ENCODE measurements at regions not wholly inside any gene's neighbourhood (a gene's known extent, or its start where the extent isn't known, plus 50 kb on each side); places are given as distances from the start of the nearest gene placed in this dataset.

DNA sequence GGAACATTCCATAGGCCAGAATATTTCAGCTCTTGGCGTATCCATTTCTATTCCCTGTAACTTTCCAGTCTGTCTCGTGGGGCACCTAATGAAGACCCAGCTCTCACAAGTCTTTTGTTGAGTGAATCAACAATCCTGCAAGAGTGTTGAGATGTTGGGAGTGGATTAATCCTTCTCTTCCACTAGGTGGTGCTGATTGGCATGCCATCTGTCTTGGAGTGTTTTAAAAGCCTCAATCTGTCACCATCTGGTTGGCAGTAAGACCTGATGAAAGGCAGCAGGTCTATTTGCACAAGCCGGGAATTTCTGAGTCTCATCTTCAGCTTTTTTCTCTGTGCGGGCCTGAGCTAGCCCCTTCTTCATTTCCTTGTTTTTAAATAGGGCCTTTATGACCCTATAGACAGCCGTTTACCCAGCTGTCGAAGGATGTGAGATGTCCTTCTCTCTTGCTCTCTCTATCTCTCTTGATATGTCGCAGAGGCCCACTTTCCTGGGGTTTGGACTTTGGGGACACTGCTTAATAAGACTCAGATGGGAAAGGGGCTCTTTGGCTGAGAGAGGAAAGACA, 180.5 kb downstream of the ZNF365 start:
- peak; percentile 74 for DNase-seq

DNA sequence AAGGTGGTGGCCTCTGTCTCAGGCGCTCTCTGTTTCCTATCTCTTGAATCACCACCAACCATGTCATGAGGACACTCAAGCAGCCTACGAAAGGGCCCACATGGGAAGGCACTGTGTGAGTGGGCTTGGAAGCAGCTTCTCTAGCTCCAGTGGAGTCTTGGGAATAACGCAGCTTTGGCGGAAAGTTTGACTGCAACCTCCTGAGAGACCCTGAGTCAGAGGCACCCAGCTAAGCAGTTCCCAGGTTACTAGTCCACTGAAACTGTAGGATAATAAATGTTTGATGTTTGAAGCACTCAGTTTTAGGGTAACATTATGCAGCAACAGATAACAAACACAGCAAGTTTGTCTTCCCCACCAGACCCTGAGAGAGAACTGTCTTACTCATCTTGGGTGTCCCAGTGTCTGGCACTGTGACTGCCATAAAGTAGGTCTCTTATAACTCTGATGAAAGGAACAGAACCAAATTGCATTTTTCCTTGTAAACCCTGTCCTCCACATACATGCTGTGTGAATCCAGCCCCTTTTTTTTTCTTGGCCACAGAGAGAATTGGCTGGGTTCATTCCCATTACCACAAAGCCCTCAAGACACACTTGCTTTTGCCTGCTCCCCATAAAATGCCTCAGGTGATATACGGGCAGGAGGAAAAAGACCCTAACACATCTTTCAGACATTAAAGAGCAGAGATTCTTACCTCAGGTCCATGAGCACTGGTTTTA, 185.5 kb downstream of the ZNF365 start:
- DNase-seq: no peak

DNA sequence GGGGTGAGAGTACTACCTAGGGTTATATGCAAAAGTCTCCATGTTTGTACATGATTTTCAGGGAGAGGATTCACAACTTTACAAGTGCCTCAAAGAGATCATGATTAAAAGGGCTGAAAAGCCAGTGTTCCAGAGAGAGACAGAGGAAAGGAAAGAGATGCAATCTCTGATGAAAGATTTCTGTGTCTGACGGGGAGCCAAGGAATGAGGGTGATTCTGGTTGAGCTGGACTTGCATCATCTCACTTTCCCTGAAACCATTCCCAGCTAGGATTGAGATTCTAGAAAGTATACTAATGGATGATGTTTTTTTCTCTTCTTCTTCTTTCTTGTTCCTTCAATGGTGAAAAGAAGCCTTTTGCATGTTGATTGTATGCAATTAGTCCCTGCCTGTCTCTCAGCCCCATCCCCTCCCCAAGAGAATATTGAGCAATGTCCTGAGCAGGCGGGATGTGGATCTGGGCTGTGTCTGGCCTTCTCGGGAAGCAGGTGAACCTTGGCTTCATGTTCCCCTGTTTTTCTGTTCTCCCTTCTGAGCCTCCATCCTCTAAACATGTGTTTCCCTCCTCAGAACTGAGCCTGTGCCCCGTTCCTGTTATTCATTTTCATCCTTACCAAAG, 186.1 kb downstream of the ZNF365 start:
- no peak for DNase-seq

DNA sequence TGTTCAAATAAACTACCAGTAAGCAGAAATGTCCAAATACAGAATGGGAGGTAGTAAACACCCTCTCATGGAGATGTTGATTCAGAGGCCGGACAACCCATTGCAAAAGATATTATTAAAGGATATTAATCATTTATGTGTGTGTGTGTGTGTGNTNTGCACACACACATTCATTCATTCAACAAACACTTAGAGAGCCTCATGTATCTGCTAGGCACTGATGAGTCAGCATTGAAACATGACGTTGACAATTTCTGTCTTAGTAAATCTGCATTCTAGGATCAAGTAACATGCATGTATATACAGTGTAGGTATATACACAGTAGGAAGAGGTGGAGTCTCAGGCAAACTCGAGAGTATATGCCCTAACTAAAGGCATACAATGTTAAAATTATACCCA, 187.0 kb downstream of the ZNF365 start:
- no peak for DNase-seq

DNA sequence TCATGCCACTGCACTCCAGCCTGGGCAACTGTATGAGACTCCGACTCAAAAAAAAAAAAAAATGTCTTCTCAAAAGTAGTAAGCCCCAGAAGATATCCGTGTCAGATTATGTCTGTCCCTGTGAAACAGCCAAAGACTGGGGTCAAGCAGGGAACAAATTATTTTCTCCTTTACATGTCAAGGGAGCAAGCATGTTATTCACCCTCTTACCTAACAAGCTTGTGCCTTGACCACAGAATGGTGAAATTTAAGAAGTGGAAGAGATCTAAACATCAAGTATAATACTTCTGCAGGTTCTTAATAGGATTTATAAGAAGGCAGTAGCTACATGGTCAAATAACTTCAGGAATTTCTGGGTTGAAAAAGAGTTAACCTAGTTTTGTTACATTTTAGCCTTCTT, 187.9 kb downstream of the ZNF365 start:
- no peak for DNase-seq

DNA sequence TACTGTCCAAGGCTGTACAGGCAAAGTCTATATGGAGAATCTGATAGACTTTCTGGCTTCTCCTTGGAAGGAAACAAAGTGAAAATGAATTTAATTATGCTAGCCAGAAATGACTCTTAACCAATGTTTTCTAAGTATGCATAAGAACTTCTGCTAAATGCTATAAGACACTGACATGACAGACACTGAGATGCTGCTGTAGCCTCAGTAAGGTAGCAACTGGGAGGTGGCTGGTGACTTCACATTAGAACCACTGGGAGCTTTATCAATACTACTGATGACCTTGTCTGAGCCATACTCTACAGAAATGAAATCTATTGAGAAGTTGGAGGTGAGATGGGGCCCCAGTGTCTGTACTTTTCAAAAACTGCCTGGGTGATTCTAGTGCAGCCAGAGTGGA, 188.6 kb downstream of the ZNF365 start:
- no peak for DNase-seq

DNA sequence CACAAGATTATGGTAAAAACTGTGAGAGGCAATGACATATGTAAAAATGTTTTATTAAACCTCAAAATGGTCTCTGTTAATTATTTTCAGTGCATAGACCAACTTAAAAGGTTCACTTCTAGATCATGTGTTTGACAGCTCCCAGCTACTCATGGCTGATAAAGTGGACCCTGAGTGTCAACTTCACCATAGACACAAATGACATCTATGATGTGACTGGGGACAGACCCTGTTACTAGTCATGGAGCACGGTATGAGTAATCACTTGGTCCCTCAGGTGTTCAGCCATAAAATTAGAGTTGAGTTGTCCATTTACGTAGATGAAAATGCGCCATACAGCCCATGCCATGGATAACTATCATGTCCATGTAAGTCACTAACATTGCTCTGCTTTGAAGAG, 199.8 kb downstream of the ZNF365 start:
- DNase-seq: no peak

DNA sequence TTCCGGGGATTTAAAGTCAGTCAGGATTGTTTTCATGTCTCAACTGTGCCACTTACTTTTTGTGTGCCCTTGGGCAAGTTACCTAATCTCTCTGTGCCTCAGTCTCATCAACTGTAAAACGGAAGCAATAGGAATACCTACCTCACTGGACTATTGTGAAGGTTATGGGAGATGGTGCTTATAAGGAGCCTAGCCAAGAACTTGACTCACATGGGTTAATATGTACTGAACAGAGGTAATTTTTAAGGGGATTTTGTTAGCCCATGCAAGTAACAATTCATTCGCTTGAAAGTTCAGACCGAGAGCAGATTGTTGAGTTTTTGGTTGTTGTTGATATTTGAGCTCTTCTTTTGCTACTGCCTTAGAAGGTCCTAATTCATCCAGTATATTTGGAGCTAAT, 202.9 kb downstream of the ZNF365 start:
- no peak for DNase-seq

DNA sequence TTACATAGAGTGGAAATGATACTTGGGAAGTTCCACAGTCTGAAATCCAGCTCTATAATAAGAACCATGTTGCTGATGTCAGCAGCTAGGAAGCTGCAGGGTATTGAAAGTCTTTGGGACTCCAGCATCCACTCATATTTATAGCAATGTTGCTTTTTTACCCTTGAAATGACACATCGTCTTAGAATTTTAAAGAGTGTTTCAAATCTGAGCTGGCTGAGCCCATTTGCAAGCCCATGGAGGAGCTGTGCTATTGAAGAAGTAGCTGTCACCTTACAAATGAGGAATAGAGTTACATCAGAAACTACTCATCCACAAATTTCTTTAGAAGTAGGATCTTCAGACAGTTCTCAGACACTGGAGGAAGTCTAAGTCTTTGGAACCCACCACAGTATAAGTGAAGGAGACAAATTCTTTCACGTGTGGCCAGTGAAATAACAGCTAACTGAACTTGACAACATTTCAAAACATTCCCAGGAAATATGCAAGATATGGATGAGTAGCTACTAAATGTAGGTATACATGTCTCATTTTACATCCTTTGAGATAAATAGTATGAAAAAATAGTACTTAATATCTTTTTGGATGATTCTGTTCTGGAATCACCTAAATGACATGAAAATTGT, 203.6 kb downstream of the ZNF365 start:
- no peak for DNase-seq

DNA sequence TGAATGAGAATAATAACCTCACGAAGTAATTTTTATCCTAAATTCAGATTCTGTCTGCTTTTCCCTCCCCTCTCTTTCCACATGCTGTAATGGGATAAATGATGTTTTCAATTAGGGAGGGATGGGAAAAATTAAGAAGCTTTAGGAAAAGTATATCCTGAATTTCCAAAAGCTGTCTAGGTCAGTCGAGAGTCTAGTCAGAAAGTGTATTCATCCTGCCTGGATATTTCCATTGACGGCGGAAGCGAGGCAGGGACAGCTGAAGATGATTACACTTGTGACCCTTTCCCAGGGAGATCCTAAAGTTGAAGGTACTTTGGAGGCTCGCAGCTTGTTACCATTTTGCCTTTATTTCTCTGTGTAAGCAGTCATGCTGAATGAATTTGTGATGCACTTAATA, 204.1 kb downstream of the ZNF365 start:
- DNase-seq: no peak

DNA sequence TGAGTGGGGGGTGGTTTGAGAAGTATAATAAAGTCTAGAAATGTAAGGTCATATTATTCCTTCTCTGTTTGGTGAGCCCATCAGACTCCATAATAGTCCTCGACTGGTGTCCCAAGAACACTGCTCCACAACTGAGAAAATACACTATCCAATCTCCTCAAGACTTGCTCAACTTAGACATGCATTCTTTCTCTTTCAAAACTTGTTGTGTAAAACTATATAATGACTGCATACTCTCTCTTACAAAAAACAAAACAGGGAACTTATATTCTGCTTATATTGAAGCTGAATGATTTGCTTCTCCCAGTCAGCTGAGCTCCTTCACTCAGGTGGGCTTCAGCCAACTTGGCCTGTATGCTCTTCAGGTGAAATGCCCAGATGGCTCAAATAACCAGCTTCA, 204.7 kb downstream of the ZNF365 start:
- no peak for DNase-seq

DNA sequence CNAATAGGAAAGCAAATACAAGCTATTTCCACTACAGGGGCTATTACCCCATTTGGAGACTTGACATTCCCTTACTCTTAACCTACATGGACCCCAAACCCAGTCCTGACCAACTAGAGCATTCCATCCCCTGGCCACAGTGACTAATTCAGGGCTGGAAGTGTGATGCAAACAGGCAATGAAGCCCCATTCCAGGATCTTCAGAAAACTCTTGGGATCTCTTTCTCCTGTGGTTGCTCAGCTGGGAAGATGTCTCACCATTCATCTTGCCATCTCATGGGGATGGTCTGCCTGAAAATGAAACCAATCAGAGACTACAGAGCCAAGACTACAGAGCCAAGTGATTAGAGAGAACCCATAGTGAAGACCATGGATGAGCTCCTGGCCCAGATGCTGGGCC, 206.2 kb downstream of the ZNF365 start:
- no peak for DNase-seq

DNA sequence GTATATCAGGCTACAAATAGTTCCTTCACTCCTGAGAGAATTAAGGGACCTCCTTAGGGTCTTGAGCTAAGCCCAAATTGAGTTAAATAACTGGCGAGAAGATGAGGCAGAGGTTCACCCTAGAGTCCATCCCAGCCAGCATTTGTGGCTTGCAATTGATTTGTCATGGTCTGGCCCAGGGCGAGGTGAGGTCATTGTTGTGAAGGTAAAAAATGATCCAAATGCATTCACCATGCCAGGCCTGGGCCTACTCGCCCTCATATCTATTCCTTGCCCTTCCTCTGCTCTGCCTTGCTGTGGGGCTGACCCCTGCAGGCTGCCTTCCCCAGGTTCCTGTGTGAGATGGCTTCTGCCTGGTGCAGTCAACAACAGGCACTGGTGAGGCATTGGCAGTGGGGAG, 207.2 kb downstream of the ZNF365 start:
- no peak for DNase-seq

DNA sequence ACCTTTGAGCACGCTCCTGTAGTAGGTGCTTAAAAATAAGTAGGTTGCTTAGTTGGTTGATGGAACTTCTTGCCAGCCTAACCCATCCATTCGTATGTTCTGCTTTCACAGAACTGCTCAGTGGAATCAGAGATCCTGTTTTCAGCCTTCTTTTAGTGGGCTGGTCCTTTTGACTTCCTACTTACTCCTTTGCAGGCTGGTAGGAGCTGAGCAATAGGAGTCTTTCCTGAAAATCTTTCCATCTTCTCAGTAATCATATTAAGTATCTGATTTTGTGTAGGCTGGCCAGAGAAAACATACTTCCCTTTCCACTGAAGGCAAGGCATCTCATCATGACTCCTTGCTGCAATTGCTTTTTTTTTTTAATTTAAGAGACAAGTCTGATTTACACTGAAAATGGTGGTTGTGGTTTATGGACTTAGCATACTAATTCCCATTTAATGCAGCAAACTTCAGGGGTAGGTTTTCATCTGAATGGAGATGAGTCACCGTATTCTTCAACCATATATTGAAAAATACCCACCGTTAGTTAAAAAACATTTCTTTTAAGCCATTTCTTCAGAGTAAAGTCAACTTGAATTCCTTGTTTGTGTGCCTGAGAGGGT, 208.0 kb downstream of the ZNF365 start:
- no peak for DNase-seq

DNA sequence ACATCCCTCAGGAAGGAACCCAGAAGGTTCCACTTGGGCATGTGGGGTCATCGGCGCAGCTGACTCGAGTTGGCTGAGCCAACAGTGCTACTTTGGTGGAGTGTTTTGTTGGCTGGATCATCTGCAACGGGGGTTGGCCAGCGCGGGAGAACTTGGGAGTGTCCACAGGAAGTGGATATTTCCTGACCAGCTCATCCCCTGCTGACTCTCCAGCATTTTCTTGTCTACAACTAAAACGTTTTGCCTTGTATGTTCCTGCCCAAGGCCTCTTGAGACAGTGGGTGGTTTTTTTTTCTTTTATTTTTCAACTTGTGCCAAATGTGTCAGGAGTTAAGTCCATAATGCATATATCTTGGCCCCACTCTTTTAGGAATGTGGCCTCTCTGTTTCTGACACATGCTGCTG, 208.6 kb downstream of the ZNF365 start:
- DNase-seq: no peak

DNA sequence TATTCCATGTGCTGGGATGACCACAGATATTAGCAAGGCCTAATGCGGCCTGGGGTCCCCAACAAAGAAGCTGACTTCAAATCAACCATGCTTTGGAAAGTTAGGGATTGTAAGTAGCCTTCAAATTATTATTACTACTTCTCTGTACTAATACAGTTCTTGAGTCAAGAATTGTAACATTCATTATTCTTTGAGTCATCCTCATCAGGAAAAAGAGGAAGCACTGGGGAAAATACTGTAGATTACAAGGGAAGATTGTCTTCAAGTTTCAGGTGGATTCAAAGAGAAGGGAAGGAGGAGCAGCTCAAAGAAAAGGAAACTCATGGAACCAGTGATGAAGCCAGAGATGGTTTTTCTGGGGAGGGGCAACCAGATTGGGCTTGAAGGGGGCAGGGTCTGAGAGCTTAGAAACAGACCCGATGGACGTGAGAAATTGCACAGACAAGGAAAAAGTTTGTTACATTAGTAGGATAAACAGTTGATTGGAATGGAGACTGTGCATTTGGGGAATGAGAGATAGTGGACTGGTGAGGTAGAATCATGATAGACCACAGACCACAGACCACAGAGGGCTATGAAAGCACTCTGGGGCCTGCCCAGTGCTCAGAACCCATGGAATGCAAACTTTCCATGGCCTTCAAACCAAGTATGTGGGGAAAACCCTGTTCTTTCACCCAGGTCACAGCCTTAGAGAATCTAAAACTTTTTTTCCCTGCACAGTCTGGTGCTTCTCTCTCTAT, 209.9 kb downstream of the ZNF365 start:
- no peak for DNase-seq

DNA sequence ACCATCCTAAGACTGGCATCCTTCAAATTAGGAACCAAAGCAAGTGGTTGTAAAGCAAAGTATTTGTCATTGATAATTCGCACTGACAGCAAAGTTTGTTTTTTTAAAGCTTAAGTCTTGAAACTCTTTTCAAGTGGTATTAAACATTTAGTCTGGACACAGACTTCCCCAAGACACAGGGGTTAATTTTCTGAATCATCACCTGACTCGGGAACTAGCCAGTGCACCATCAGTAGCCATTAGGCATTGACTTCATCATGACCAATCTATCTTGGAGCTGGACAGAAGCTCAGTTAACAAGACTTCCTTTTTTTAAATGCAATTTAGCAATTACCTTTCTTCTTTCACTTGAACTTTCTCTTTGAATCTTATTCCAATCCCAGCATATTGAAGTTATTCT, 210.6 kb downstream of the ZNF365 start:
- no peak for DNase-seq

DNA sequence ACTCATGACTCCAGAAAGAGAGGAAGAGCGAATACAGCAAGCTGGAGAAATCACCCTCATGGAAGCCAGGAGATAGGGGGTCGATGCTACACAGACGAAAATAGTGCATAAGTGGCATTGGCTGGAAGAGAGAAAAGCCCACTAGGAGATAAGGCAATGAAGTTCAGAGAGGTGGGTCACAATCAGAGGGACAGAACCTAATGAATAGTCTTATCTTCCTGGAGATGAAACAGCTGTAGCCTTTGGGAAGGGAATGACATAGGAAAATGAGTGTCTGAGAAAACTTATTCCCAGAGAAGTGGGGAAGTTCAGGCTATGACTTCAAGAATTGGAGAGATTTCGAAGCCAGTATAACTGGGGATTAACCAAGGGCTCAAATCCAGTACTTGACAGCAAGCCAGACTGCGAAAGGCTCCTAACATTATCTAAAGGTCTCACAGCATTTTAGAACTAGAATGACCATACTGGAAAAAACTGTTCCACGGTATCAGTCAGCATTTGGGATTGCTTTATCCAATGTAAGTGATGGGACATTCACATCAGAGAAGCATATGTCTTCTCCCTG, 211.1 kb downstream of the ZNF365 start:
- DNase-seq: no peak

DNA sequence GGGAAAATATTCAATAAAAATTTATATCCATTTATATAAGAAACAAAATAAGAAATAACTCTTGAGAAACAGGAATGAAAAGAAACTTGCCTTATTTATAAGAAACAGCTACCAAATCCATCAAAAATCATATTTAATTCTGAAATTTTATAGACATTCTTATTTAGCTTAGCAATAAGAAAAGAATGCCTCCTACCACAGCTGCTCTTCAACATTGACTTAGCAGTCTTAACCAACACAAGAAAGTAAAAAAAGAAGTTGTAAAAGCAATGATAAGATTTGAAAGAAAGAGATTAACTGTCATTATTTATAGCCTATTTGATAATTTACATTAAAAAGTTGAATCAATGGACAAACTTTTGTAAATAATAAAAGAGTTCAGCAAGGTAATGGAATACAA, 212.8 kb downstream of the ZNF365 start:
- no peak for DNase-seq

DNA sequence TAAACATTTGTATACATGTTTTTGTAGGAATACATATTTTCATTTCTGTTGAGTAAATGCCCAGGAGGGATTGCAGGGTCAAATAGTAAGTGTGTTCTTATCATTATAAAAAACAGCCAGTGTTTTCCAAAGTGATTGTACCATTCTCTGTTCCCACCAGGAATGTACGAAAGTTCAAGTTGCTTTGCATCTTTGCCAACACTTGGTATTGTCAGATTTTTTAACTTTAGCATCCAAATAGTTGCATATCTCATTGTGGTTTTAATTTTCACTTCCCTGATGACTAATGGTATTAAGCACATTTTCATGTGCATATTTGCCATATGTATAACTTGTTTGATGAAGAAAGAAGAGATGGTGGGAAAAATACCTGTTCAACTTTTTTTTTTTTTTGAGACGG, 213.9 kb downstream of the ZNF365 start:
- no peak for DNase-seq

DNA sequence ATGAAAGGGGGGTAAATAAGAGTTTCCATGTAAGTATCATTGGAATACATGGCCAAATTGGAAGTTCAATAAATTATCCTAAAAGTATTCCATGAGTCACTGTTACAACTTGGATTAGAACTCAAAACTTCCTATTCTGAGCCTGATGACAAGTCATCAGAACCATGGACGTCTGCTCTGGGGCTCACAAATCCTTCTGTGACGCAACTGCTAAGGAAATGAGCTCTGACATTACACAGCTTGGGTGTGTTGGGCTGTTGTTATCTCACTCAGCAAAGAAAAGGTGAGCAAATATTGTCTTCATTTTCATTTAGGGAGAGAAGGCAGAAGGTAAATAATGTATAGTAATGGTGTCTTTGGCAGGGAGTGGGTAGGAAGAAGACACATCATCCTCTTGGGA, 214.8 kb upstream of the ADO start:
- DNase-seq: no peak

DNA sequence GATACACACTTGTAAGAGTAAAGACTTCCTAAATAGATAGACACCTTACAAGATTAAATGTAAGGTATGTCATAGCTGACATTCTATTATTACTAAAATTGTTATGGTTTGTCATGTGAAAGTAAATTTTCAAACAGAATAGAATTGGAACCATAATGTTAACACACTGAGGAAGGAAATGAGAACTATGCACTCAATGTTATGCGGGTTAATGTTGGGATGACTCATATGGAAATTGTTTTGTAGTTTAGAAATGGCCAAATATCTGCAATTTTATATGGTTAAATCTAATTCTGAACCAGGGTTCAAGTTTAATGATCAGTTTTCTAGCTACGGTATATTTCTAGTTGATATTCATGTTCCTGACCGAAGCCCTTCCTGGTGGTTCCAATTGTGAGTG, 214.2 kb upstream of the ADO start:
- no peak for DNase-seq

DNA sequence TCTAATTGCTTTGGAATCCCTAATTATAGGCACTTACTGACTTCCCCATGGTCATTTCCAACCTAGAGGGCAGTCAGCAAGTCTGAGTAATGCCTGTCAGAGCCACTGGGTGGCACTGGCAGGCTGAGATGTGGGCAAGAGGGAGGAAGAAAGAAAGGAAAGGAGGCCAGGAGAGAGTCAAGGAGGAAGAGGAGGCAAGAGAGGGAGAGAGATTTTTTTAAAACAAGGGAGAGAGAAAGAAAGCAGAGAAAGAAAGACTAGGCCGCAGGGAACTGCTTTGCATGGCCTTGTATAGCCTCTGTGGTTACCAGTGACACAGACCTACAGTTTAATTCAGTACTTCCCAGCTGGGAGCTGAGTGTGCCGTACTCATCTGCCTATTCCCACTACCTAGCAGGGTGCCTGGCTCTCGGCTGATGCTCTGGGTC, 210.4 kb upstream of the ADO start:
- DNase-seq: no peak

Measured in DMS 273 treated with DMSO at 0.1 percent for 48 hours (cell line).